Heart right ventricle (tissue), 16 donors: ENCODE measurements at regions not wholly inside any gene's neighbourhood (a gene's known extent, or its start where the extent isn't known, plus 50 kb on each side); places are given as distances from the start of the nearest gene placed in this dataset.

Experiments used
- ATAC-seq, 8 donors: fragments of 200-7000 bp; cut with Tn5 transposase; one replicate each; pipeline ENCODE4 v1.9.1; 2020; ENCODE audit warnings: mild to moderate bottlenecking in 8 of 8, moderate library complexity in 8 of 8, moderate number of reproducible peaks in 1 of 8
- DNase-seq, 2 donors: peaks; one replicate each; pipeline ENCODE4 v3.0.0-alpha.2; 2020
- H3K27ac ChIP-seq, 10 donors: fragments of 200-600 bp; sonication (generic) in 2 of 10; one replicate each; pipeline versions ENCODE4 v1.5.0 to v1.8.0; 2020 to 2022; ENCODE audit warnings: mild to moderate bottlenecking in 3 of 10
- H3K27me3 ChIP-seq, 7 donors: fragments of 200-600 bp; one replicate each; pipeline ENCODE4 v1.8.0; 2021 to 2022; ENCODE audit warnings: mild to moderate bottlenecking in 2 of 7
- H3K36me3 ChIP-seq, 9 donors: fragments of 200-600 bp; sonication (generic) in 1 of 9; one replicate each; pipeline versions ENCODE4 v1.5.0 to v1.8.0; 2020 to 2022; ENCODE audit warnings: mild to moderate bottlenecking in 2 of 9
- H3K4me1 ChIP-seq, 9 donors: fragments of 200-600 bp; sonication (generic) in 1 of 9; one replicate each; pipeline versions ENCODE4 v1.5.0 to v1.8.0; 2020 to 2022; ENCODE audit warnings: mild to moderate bottlenecking in 4 of 9
- H3K4me3 ChIP-seq, 10 donors: fragments of 200-600 bp; sonication (generic) in 2 of 10; one replicate each; pipeline versions ENCODE4 v1.5.0 to v1.8.0; 2020 to 2022; ENCODE audit warnings: mild to moderate bottlenecking in 7 of 10, moderate library complexity in 2 of 10
- H3K9me3 ChIP-seq, 11 donors: fragments of 200-600 bp in 10 of 11; sonication (generic) in 2 of 11; one replicate each; pipeline versions ENCODE4 v1.5.0 to v1.8.0; 2013 to 2022; ENCODE audit warnings: mild to moderate bottlenecking in 2 of 11, control low read depth in 1 of 11, moderate library complexity in 1 of 11
- CTCF ChIP-seq, 9 donors: fragments of 200-600 bp; sonication (generic) in 2 of 9; IDR thresholded peaks; one replicate each; pipeline versions ENCODE4 v1.5.0 to v1.8.0; 2021 to 2022; ENCODE audit warnings: antibody characterized with exemption in 9 of 9, mild to moderate bottlenecking in 5 of 9, moderate library complexity in 1 of 9
- WGBS, 2 donors: extraction: QIAGEN DNeasy Blood & Tissue Kit; methylation state at CpG; one replicate each; pipeline ENCODE4 v1.1.7; 2013; ENCODE audit warnings: inconsistent platforms in 1 of 2; 5-methylcytosine and 5-hydroxymethylcytosine counted together
- intact Hi-C, 10 donors: fragments of 100-400 bp; cut with DNase I; formaldehyde crosslinking; loops; one replicate each; pipeline versions ENCODE4 v1.11.1 to v1.14.2; 2022
- donor health status: Arrhythmogenic right ventricular cardiomyopathy.
- donor health status: ischemic (EF 13 %, LVEDD 7.1; RV severe dilation, severe dysfunction).
- donor health status: healthy with polysubstance abuse.
- donor health status: DM: no; HTN: yes; CAD: no.
- donor health status: DM: no; HTN: no; CAD: no.
- donor health status: ischemic (EF 25% LVEDD 6.9; RV normal size, moderate dysfunction).
- donor health status: ischemic (EF 25% LVEDD 5.7; RV mildly dilated, moderate dysfunction).
- donor health status: healthy.
- donor health status: DM: yes; HTN: yes; CAD: no.
- donor health status: Ischemic cardiomyopathy.
- donor health status: ischemic (EF 35%, LVEDD 5.7; RV mildly dilated, moderate dysfunction).
- donor health status: nonischemic (EF 11% LVEDD 7.7; RV severe dilation, severe dysfunction).
- donor health status: DM: yes; HTN: yes; CAD: no.
- donor health status: PGD.
- donor health status: ischemic (EF 29% LVEDD 5.4; RV normal size, mild dysfunction).
- donor health status: nonischemic (EF 23%, LVEDD 6.1; RV moderate dilation, normal function).

GRCh38 chr6:88383183-88383582 is 217.0 kb upstream of the CNR1 start:
- intact Hi-C loops = no loop called here
- no peak for DNase-seq
- Histone ChIP-seq H3K9me3 (no peaks in the 10 kb centered on the region), H3K4me1 (peaks cover 0 to 13% (median 3%) of the 10 kb centered on the region in 9 donors), H3K27me3 (no peaks in the 10 kb centered on the region), H3K36me3 (no peaks in the 10 kb centered on the region), H3K4me3 (no peak overlapping the region), H3K27ac (no peak overlapping the region)
- TF ChIP-seq CTCF (IDR thresholded peaks at IDR 0.05) = no peak
- WGBS, 2 donors = 74 to 85% methylated on average over 2 of the region's 2 CpGs
- no peak for ATAC-seq

- intact Hi-C loops = no loop called here
- H3K4me1 ChIP-seq = peaks cover 0 to 20% (median 6%) of the 10 kb centered on the region in 9 donors
- ATAC-seq = no peak
- H3K27me3 ChIP-seq = no peaks in the 10 kb centered on the region
- no peak for TF ChIP-seq CTCF (IDR thresholded peaks at IDR 0.05)
- no peaks in the 10 kb centered on the region for H3K36me3 ChIP-seq
- DNase-seq = no peak
- H3K27ac ChIP-seq = no peak overlapping the region
- H3K4me3 ChIP-seq = no peak overlapping the region
- H3K9me3 ChIP-seq = no peaks in the 10 kb centered on the region
These were observed 215.1 kb upstream of the CNR1 start for GRCh38 chr6:88381289-88381642.

- H3K9me3 ChIP-seq = no peaks in the 10 kb centered on the region
- DNase-seq = no peak
- no peak for ATAC-seq
- 58 to 67% methylated on average over 4 of the region's 4 CpGs for WGBS, 2 donors
- H3K4me1 ChIP-seq = peaks cover 0 to 21% (median 10%) of the 10 kb centered on the region in 9 donors
- TF ChIP-seq CTCF (IDR thresholded peaks at IDR 0.05) = no peak
- H3K36me3 ChIP-seq = no peaks in the 10 kb centered on the region
- H3K27ac ChIP-seq = no peak overlapping the region
- no peak overlapping the region for H3K4me3 ChIP-seq
- intact Hi-C loops = no loop called here
- no peaks in the 10 kb centered on the region for H3K27me3 ChIP-seq
These were observed 214.6 kb upstream of the CNR1 start for GRCh38 chr6:88380618-88381288.

DNA sequence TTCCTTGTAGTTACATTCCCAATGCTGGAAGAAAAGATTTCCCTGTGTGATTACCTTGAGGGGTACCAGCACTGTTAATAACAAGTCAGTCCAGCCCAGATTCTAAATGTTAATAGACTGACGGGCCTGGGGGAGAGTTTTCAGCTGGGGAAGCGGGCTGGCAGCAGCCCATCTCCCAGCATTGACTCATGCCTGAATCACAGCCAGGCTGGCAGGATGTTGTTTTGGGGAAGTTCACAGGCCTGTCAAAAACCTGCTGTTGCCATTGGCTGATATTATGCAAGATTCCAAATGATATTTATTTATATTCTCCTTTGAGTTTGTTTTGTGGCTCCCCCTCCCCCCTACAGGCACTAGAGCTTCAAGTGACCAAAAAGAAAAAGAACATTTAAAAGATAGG is 213.9 kb upstream of the CNR1 start:
- Histone ChIP-seq H3K27me3 (no peaks in the 10 kb centered on the region), H3K9me3 (no peaks in the 10 kb centered on the region), H3K4me1 (peaks cover 0 to 21% (median 10%) of the 10 kb centered on the region in 9 donors), H3K4me3 (no peak overlapping the region), H3K27ac (no peak overlapping the region), H3K36me3 (no peaks in the 10 kb centered on the region)
- 33 to 50% methylated on average over 2 of the region's 2 CpGs for WGBS, 2 donors
- DNase-seq = peak in 1 of 2 donors; percentile 27
- intact Hi-C loops = no loop called here
- peak in 6 of 8 donors; percentile 12 to 65 (median 52) for ATAC-seq
- no peak for TF ChIP-seq CTCF (IDR thresholded peaks at IDR 0.05)
